ENCODE measurements at regions not wholly inside any gene's neighbourhood (a gene's known extent, or its start where the extent isn't known, plus 50 kb on each side); places are given as distances from the start of the nearest gene placed in this dataset.

GRCh38 chr6:137999815-138000214 is 107.4 kb downstream of the PERP start:
- Histone ChIP-seq H3K4me1 (ENCODE audit: control insufficient read depth, extremely low read depth, insufficient read depth, low read length) (peaks cover 9% of the 10 kb centered on the region), H3K36me3 (ENCODE audit: control insufficient read depth in 2 of 2, extremely low read depth in 1 of 2, insufficient read depth in 2 of 2, low read length in 2 of 2) (no peaks in the 10 kb centered on the region), H3K79me2 (ENCODE audit: control insufficient read depth, insufficient read depth, low read length) (no peaks in the 10 kb centered on the region), H3K4me2 (ENCODE audit: control insufficient read depth, extremely low read depth, insufficient read depth, low read depth, low read length) (no peak overlapping the region), H3K9ac (ENCODE audit: control insufficient read depth, extremely low read depth, insufficient read depth, low read length) (no peak overlapping the region), H4K20me1 (ENCODE audit: control insufficient read depth, extremely low read depth, insufficient read depth, low read length) (no peaks in the 10 kb centered on the region), H3K9me1 (ENCODE audit: control insufficient read depth, extremely low read depth, insufficient read depth, low read length) (no peaks in the 10 kb centered on the region), H3K4me3 (ENCODE audit: control insufficient read depth in 2 of 3, extremely low read depth in 1 of 3, insufficient read depth in 2 of 3, low read depth in 1 of 3, low read length in 3 of 3) (no peak overlapping the region), H3K27me3 (ENCODE audit: control insufficient read depth, extremely low read depth, insufficient read depth, low read length) (no peaks in the 10 kb centered on the region), H3K9me3 (ENCODE audit: control insufficient read depth, low read depth, low read length) (no peaks in the 10 kb centered on the region), H2AFZ (ENCODE audit: control insufficient read depth, low read length) (no peak overlapping the region), H3K27ac (ENCODE audit: control insufficient read depth, insufficient read depth, low read length) (no peak overlapping the region)
- TF ChIP-seq EZH2 (IDR thresholded peaks at IDR 0.05; ENCODE audit: low read length), result no peak
- TF ChIP-seq, protein P1, sequence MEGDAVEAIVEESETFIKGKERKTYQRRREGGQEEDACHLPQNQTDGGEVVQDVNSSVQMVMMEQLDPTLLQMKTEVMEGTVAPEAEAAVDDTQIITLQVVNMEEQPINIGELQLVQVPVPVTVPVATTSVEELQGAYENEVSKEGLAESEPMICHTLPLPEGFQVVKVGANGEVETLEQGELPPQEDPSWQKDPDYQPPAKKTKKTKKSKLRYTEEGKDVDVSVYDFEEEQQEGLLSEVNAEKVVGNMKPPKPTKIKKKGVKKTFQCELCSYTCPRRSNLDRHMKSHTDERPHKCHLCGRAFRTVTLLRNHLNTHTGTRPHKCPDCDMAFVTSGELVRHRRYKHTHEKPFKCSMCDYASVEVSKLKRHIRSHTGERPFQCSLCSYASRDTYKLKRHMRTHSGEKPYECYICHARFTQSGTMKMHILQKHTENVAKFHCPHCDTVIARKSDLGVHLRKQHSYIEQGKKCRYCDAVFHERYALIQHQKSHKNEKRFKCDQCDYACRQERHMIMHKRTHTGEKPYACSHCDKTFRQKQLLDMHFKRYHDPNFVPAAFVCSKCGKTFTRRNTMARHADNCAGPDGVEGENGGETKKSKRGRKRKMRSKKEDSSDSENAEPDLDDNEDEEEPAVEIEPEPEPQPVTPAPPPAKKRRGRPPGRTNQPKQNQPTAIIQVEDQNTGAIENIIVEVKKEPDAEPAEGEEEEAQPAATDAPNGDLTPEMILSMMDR (optimal IDR thresholded peaks at IDR 0.05 in 1 of 3, IDR thresholded peaks at IDR 0.05 in 1 of 3, conservative IDR thresholded peaks at IDR 0.05 in 1 of 3; ENCODE audit: extremely low read depth in 1 of 3, insufficient read depth in 2 of 3, low read length in 3 of 3), result no peak
- FAIRE-seq (no peak), DNase-seq (ENCODE audit: low read depth, low spot score) (no peak)
- dilution Hi-C loops (cut with MboI; ENCODE audit: extremely low pct_ligation_motif_present, low sequenced_read_pairs), result no loop called here

DNA sequence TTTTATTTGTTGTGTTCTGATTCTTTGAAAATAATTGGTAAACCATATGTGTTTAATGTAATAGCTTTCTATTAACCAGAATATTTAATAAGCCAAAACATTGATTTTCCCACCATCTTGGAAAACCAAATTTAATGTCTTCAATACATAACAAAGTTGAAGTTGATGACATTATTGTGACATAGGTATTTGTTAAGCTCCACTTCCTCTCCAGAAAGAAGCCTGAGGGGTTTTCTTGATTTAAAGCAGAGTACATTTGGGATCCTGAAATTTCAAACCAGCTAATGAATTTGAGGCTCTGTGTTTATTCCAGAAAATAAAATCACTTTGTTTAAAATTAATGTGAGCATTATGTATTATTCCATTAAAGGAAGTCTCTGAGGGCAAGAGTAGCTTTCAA is 106.3 kb downstream of the PERP start:
- DNase-seq (ENCODE audit: low read depth, low spot score) (no peak), FAIRE-seq (no peak)
- TF ChIP-seq, protein P1 (optimal IDR thresholded peaks at IDR 0.05 in 1 of 3, IDR thresholded peaks at IDR 0.05 in 1 of 3, conservative IDR thresholded peaks at IDR 0.05 in 1 of 3; ENCODE audit: extremely low read depth in 1 of 3, insufficient read depth in 2 of 3, low read length in 3 of 3), result no peak
- TF ChIP-seq EZH2 (IDR thresholded peaks at IDR 0.05; ENCODE audit: low read length), result no peak
- Histone ChIP-seq H3K9me3 (ENCODE audit: control insufficient read depth, low read depth, low read length) (no peaks in the 10 kb centered on the region), H3K9me1 (ENCODE audit: control insufficient read depth, extremely low read depth, insufficient read depth, low read length) (no peaks in the 10 kb centered on the region), H3K4me2 (ENCODE audit: control insufficient read depth, extremely low read depth, insufficient read depth, low read depth, low read length) (no peak overlapping the region), H3K27ac (ENCODE audit: control insufficient read depth, insufficient read depth, low read length) (no peak overlapping the region), H3K27me3 (ENCODE audit: control insufficient read depth, extremely low read depth, insufficient read depth, low read length) (no peaks in the 10 kb centered on the region), H3K9ac (ENCODE audit: control insufficient read depth, extremely low read depth, insufficient read depth, low read length) (no peak overlapping the region), H4K20me1 (ENCODE audit: control insufficient read depth, extremely low read depth, insufficient read depth, low read length) (no peaks in the 10 kb centered on the region), H3K79me2 (ENCODE audit: control insufficient read depth, insufficient read depth, low read length) (no peaks in the 10 kb centered on the region), H2AFZ (ENCODE audit: control insufficient read depth, low read length) (no peak overlapping the region), H3K4me3 (ENCODE audit: control insufficient read depth in 2 of 3, extremely low read depth in 1 of 3, insufficient read depth in 2 of 3, low read depth in 1 of 3, low read length in 3 of 3) (no peak overlapping the region), H3K36me3 (ENCODE audit: control insufficient read depth in 2 of 2, extremely low read depth in 1 of 2, insufficient read depth in 2 of 2, low read length in 2 of 2) (no peaks in the 10 kb centered on the region), H3K4me1 (ENCODE audit: control insufficient read depth, extremely low read depth, insufficient read depth, low read length) (peaks cover 9% of the 10 kb centered on the region)
- dilution Hi-C loops (cut with MboI; ENCODE audit: extremely low pct_ligation_motif_present, low sequenced_read_pairs), result no loop called here
